AG10803 (cell line): ENCODE measurements at regions not wholly inside any gene's neighbourhood (a gene's known extent, or its start where the extent isn't known, plus 50 kb on each side); places are given as distances from the start of the nearest gene placed in this dataset.

ENCODE experiments used
- DNase-seq: peaks from one replicate; pipeline ENCODE4 v3.0.0; 2010; ENCODE audit warnings: low read depth
- H3K4me3 ChIP-seq: 2 replicates; pipeline ENCODE4 v1.5.1; 2011; ENCODE audit warnings: mild to moderate bottlenecking, low read length, control low read depth
- TF ChIP-seq, protein P1 (sequence below): conservative IDR thresholded peaks from 2 replicates; pipeline ENCODE4 v1.5.1; 2011; ENCODE audit warnings: mild to moderate bottlenecking, low read length, control low read depth, inconsistent platforms

DNA sequence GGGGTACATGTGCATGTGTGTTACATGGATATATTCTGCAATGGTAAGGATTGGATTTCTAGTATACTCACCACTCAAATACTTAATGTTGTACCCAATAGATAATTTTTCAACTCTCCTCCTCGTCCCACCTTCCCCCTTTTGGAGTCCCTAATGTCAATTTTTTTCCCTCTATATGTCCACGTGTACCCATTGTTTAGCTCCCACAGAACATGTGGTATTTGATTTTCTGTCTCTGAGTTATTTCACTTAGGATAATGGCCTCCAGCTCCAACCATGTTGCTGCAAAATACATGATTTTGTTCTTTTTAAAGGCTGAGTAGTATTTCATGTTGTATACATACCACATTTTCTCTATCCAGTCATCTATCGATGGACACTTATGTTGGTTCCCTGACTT lies 97.2 kb upstream of the TMTC1 start:
- DNase-seq: no peak
- no peak overlapping the region for H3K4me3 ChIP-seq
- TF ChIP-seq, protein P1, sequence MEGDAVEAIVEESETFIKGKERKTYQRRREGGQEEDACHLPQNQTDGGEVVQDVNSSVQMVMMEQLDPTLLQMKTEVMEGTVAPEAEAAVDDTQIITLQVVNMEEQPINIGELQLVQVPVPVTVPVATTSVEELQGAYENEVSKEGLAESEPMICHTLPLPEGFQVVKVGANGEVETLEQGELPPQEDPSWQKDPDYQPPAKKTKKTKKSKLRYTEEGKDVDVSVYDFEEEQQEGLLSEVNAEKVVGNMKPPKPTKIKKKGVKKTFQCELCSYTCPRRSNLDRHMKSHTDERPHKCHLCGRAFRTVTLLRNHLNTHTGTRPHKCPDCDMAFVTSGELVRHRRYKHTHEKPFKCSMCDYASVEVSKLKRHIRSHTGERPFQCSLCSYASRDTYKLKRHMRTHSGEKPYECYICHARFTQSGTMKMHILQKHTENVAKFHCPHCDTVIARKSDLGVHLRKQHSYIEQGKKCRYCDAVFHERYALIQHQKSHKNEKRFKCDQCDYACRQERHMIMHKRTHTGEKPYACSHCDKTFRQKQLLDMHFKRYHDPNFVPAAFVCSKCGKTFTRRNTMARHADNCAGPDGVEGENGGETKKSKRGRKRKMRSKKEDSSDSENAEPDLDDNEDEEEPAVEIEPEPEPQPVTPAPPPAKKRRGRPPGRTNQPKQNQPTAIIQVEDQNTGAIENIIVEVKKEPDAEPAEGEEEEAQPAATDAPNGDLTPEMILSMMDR: no peak

DNA sequence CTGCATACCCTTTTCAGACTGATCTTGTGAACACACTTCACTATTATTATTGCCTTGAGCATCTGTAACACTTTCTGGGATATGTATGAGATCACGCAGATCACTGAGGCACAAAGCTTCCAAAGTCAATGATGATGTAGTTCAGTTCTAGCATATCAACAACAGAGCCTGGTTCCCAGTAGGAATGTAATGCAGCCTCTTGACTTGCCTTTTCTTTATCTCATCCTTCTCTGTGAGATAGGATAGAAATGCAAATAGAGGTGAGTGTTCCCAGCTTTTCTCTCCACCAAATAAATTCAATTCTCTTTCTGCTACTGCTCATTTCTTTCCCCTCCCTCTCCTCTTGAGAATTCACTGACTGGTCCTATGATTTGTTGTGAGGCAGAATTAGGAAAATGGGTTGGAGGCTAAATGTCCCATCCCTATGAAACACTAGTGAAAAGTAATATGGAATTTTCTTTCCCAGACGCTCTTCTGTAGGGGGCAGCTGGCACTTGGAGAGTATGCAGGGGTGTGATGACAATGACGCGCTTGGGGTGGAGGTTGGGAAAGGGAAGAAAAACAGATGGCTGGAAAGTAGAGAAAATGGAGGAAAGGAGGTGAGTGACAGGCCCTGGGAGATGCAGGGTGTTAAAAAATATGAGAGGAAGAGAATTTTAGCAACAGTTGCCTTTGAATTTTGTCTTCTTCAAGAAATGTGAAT lies 96.0 kb upstream of the TMTC1 start:
- TF ChIP-seq, protein P1: no peak
- no peak for DNase-seq

DNA sequence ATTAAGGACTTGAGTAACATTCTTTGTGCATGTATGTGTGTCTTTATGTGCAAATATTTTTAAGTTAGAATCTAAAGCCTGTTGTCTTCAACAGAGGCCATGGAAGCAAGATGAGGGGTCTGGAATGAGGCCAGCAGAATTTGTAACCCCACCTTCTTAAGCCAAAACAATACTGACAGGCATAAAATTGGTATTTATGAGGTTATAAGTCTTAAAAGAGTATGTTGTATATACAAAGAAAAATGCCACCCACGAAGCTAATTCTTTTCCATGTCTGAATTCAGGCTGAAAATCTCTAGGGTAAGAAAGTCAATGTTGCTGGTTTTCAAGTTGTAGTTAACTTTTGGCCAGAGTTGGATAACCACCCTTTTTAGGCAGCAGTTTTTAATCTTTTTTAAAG lies 86.2 kb upstream of the TMTC1 start:
- H3K4me3 ChIP-seq: no peak overlapping the region
- no peak for DNase-seq
- TF ChIP-seq, protein P1: no peak

More for the DNA sequence above, 96.0 kb upstream of the TMTC1 start:
- H3K4me3 ChIP-seq: no peak overlapping the region

DNA sequence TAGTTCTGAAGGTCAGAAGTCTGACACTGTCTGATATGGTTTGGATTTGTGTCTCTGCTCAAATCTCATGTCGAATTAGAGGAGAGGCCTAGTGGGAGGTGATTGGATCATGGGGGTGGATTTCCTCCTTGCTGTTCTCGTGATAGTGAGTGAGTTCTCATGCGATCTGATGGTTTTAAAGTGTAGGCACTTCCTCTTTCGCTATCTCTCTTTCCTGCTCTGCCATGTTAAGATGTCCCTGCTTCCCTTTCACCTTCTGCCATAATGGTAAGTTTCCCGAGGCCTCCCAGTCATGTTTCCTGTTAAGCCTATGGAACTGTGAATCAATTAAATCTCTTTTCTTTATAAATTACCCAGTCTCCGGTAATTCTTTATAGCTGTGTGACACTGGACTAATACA lies 84.1 kb upstream of the TMTC1 start:
- TF ChIP-seq, protein P1: no peak
- no peak for DNase-seq
- no peak overlapping the region for H3K4me3 ChIP-seq

DNA sequence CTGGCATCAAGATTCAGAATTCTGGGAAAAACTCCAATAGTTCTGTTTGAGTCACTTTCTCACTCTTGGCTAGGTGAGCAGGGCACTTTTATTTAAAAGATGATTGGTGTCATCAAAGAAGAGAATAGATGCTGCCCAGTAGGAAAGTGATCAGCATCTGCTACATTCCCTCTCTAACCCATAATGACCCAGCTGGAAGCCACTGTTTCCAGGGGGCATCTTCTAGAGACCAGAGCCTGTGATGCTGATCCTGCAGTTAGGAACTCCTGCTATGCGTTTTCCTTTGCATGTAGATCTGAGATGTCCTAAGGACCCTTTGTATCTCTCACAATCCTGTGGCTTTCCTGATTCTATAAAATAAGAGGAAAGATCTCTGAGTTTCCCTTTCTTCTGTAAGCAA lies 79.9 kb upstream of the TMTC1 start:
- no peak overlapping the region for H3K4me3 ChIP-seq
- TF ChIP-seq, protein P1: no peak
- no peak for DNase-seq

DNA sequence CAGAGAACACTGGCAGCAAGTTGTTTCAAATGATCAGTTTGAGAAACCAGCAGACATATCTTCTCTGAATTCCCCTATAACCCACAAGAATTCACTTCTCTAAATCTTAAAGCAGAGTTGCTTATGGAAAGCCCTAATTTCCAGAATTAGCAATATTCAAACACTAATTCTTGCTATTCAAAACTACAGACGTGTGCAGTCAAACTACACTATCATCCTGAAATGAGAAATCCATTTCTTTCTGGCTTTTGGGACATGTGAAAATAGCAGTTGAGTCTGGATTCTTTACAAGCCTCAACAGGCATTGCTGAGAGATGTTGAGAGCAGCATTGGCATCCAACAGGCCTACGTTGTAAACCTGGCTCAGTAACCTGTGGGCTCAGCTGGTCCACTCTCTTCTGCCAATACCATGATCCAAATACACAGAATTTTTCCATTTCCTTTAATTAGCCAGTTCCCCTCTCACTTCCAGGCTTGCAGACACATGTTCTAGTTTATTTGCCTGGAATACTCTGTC lies 74.6 kb upstream of the TMTC1 start:
- H3K4me3 ChIP-seq: no peak overlapping the region
- TF ChIP-seq, protein P1: no peak

DNA sequence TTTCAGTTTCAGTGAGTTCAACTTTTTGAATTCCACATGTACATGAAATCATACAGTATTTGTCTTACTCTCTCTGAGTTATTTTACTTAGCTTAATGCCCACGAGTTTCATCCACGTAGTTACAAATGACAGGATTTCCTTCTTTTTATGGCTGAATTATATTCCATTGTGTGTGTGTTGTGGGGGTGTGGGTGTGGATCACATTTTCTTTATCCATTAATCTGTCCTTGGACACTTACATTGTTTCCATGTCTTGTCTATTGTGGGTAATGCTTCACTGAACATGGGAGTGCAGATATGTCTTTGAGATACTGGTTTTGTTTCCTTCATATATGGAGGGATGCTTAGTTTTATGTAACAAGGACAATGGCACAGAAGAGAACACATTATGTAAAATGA lies 63.5 kb upstream of the TMTC1 start:
- no peak overlapping the region for H3K4me3 ChIP-seq
- no peak for DNase-seq
- TF ChIP-seq, protein P1: no peak

More for the DNA sequence above, 74.6 kb upstream of the TMTC1 start:
- no peak for DNase-seq
